HFF-Myc (cell line): ENCODE measurements at regions not wholly inside any gene's neighbourhood (a gene's known extent, or its start where the extent isn't known, plus 50 kb on each side); places are given as distances from the start of the nearest gene placed in this dataset.

Experiments used
- DNase-seq: peaks from one replicate; pipeline ENCODE4 v3.0.0-alpha.2; 2011; ENCODE audit warnings: low read depth; ENCODE audit errors: extremely low read depth
- H3K4me3 ChIP-seq: replicated peaks from 2 replicates; pipeline ENCODE4 v1.5.1; 2011; ENCODE audit warnings: low read depth, mild to moderate bottlenecking, control low read depth, low read length
- TF ChIP-seq, protein P1 (sequence below): IDR thresholded peaks from 2 replicates; pipeline ENCODE4 v1.5.1; 2012; ENCODE audit warnings: mild to moderate bottlenecking, low read depth, low read length, control low read depth; ENCODE audit errors: missing control alignments

DNA sequence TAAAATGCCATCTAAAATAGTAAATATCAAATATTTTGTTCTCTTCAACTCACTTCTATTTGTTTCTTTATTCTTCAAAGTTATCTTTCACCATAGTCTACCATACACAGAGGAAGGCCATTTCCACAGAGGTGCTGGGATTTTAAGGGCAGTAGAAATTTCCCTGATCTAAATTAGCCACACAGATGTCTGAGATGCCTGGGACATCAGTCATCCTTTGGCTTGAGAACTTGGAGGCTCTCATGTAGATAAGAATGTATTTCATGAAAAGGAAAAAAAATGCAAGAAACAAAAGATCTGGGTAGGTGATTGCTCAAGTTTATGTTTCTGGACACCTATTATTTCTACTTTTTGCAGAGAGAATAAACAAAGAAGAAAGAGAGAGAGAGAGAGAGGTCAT lies 1008.2 kb downstream of the NLGN4X start:
- H3K4me3 ChIP-seq: no peak overlapping the region
- DNase-seq: no peak
- TF ChIP-seq, protein P1, sequence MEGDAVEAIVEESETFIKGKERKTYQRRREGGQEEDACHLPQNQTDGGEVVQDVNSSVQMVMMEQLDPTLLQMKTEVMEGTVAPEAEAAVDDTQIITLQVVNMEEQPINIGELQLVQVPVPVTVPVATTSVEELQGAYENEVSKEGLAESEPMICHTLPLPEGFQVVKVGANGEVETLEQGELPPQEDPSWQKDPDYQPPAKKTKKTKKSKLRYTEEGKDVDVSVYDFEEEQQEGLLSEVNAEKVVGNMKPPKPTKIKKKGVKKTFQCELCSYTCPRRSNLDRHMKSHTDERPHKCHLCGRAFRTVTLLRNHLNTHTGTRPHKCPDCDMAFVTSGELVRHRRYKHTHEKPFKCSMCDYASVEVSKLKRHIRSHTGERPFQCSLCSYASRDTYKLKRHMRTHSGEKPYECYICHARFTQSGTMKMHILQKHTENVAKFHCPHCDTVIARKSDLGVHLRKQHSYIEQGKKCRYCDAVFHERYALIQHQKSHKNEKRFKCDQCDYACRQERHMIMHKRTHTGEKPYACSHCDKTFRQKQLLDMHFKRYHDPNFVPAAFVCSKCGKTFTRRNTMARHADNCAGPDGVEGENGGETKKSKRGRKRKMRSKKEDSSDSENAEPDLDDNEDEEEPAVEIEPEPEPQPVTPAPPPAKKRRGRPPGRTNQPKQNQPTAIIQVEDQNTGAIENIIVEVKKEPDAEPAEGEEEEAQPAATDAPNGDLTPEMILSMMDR: no peak

DNA sequence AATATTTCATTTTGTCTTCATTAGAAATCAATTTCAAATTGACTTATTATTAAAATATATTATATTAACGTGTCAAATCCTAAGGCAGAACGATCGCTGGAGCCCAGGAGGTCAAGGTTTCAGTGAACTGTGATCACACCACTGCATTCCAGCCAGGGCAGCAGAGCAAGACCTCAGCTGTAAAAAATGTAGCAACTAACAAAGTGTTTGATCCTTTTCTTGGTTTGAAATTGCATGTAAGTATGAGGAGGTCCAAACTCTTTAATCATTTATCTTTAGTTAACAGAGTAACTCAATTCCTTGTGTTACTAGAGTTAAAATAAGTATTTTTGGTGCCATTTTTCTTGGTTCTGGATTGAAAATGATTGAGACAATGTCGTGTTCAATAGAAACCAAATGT lies 1033.9 kb downstream of the NLGN4X start:
- no peak for DNase-seq
- TF ChIP-seq, protein P1: no peak
- no peak overlapping the region for H3K4me3 ChIP-seq

DNA sequence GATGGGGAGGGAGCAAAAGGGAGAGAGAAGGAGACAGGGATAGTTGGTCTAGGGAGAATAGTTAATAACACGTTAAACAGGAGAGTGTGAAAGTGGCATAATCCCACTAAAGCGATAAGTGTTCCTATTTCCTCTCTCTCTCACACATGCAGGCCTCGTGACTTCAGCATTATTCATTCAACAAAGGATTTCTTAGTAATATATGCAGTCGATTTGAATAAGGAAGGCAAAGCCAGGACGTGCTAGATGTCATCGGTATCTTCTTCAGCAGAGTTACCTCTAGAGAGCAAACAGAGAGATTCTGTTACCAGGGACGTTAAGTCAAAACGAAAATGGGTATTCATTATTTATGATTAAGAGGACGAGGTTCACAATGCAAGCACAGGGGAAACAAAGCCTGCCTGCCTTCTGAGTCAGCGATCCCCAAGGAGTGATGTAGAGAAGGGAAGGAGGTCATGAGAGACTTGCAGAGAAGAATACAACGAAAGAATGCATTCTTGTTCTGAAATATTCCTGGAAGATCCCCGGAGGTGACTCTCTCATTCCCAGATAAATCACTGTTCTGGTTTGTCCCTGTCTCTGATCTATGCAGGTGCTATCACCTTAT lies 1048.4 kb downstream of the NLGN4X start:
- no peak overlapping the region for H3K4me3 ChIP-seq
- DNase-seq: no peak
- TF ChIP-seq, protein P1: no peak

DNA sequence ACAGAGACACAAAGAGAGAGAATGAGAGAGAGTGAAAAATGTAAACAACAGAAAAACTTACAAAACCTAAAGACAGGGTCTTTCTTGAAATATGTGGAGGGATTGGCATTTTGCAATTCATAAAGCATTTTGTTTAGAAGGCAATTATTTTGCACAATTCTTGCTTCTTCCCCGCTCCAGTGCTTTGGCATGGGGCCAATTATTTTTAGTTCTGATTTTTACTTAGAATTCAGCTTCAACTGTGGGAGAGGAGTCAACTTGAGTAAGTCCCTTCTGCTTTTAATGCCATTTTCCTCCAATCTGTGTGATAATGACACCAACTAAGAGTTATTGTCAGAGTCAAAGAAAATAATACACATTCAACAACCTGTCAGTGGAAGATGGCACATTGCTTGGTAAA lies 1051.9 kb downstream of the NLGN4X start:
- no peak for DNase-seq
- TF ChIP-seq, protein P1: no peak
- H3K4me3 ChIP-seq: no peak overlapping the region

DNA sequence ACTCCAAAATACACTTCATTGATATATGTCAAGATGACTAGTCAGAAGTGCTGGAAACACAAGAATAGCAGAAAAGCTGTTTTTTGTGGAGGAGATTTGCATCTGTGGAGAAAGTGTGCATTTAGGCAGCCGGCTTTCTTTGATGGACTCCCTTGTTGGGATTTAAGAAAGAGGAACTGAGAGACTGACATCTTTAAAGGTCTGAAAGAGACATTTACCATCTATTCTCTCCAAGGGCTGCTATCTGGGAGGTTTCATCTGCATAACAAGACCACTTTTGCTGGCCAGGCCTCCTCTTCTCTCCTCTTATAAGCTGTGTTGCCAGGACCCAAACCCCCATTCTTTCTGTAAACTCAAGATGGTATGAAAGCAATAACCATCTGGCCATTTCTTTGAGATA lies 1065.0 kb downstream of the NLGN4X start:
- TF ChIP-seq, protein P1: no peak
- H3K4me3 ChIP-seq: no peak overlapping the region
- DNase-seq: no peak

DNA sequence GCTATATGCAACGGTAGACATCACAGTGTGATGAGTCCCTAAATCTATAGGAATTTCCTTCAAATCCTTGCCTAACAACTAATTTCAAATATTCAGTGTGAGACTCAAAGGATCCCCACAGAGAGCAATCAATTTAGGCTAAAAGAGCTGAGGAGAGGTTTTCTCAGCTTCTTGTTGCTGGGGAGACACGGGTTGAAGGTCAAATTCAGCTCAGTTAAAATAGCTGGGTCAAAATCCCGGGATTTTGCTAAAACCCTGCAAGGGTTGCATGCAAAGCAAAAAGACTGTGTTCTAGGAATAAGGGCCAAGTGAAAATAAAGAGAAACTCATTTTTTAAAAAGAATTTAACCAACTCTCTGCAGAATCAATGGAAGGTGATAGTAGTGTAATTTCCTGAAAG lies 1073.4 kb downstream of the NLGN4X start:
- TF ChIP-seq, protein P1: no peak
- no peak overlapping the region for H3K4me3 ChIP-seq
- no peak for DNase-seq

DNA sequence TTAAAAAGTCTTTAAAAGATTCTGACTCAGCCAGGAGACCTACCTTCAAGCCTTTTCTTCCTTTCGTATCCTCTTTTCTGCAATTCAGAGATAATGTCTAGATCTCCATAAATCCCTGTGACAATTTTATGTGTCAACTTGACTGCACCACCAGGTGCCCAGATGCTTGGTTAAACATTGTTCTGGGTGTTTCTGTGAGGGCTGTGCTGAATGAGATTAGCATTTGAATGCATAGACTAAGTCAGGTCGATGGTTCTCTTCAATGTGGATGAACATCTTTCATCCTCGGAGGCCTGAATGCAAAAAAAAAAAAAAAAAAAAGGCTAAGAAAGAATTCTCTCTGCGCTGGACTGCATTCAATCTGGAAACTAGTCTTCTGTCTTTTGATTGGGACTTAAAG lies 1082.7 kb downstream of the NLGN4X start:
- TF ChIP-seq, protein P1: no peak
- no peak for DNase-seq
- H3K4me3 ChIP-seq: no peak overlapping the region
